ENCODE measurements at regions not wholly inside any gene's neighbourhood (a gene's known extent, or its start where the extent isn't known, plus 50 kb on each side); places are given as distances from the start of the nearest gene placed in this dataset.

- no peak for TF ChIP-seq CTCF (IDR thresholded peaks at IDR 0.05)
Measured at GRCh38 chr12:102573237-102573636, 92.9 kb upstream of the IGF1 start.

- TF ChIP-seq CTCF (IDR thresholded peaks at IDR 0.05) = no peak
Measured at GRCh38 chr12:102571889-102572288, 91.5 kb upstream of the IGF1 start.

GRCh38 chr12:102570256-102570655, 89.9 kb upstream of the IGF1 start:
- no peak for TF ChIP-seq CTCF (IDR thresholded peaks at IDR 0.05)

GRCh38 chr12:102569803-102570202, 89.4 kb upstream of the IGF1 start:
- TF ChIP-seq CTCF (IDR thresholded peaks at IDR 0.05) = no peak

- TF ChIP-seq CTCF (IDR thresholded peaks at IDR 0.05) = no peak
Measured at GRCh38 chr12:102568276-102568675, 87.9 kb upstream of the IGF1 start.

GRCh38 chr12:102567031-102567985, 86.9 kb upstream of the IGF1 start:
- TF ChIP-seq CTCF (IDR thresholded peaks at IDR 0.05) = no peak

- no peak for TF ChIP-seq CTCF (IDR thresholded peaks at IDR 0.05)
Measured at GRCh38 chr12:102565555-102565954, 85.2 kb upstream of the IGF1 start.
